GM23338 (cell line): ENCODE measurements at regions not wholly inside any gene's neighbourhood (a gene's known extent, or its start where the extent isn't known, plus 50 kb on each side); places are given as distances from the start of the nearest gene placed in this dataset.
A peak's percentile ranks its signal among the peaks of the same experiment; 100 is the strongest.

ENCODE experiments used
- ATAC-seq: fragments of 200-7000 bp; cut with Tn5 transposase; 3 replicates; pipeline ENCODE4 v1.9.1; 2020
- DNase-seq: peaks from one replicate; pipeline ENCODE4 v3.0.0-alpha.2; 2015; ENCODE audit warnings: low spot score
- H2AFZ ChIP-seq: fragments of 200-600 bp; sonication (generic); 2 replicates; pipeline ENCODE4 v1.8.0; 2016; ENCODE audit warnings: antibody characterized with exemption, mild to moderate bottlenecking, moderate library complexity
- H3F3A ChIP-seq: fragments of 200-600 bp; sonication (generic); replicated peaks from 2 replicates; pipeline ENCODE4 v1.8.0; 2017; ENCODE audit warnings: antibody characterized with exemption, mixed run types, low read depth
- H3K27ac ChIP-seq: fragments of 200-600 bp; sonication (generic); 2 replicates; pipeline ENCODE4 v1.6.1; 2016; ENCODE audit warnings: low read depth
- H3K27me3 ChIP-seq: fragments of 200-600 bp; sonication (generic); 2 replicates; pipeline ENCODE4 v1.8.0; 2016; ENCODE audit warnings: mild to moderate bottlenecking, mixed run types, moderate library complexity; ENCODE audit not compliant: insufficient read depth
- H3K36me3 ChIP-seq: fragments of 200-600 bp; sonication (generic); 2 replicates; pipeline ENCODE4 v1.8.0; 2016; ENCODE audit warnings: mild to moderate bottlenecking; ENCODE audit not compliant: insufficient read depth
- H3K4me1 ChIP-seq: fragments of 200-600 bp; sonication (generic); 2 replicates; pipeline ENCODE4 v1.8.0; 2016; ENCODE audit warnings: mild to moderate bottlenecking, moderate library complexity; ENCODE audit not compliant: insufficient read depth
- H3K4me2 ChIP-seq: fragments of 200-600 bp; sonication (generic); 2 replicates; pipeline ENCODE4 v1.7.1; 2017; ENCODE audit warnings: mixed run types
- H3K4me3 ChIP-seq: fragments of 200-600 bp; sonication (generic); 2 replicates; pipeline ENCODE4 v1.6.1; 2016; ENCODE audit warnings: mixed run types
- H3K79me2 ChIP-seq: fragments of 200-600 bp; sonication (generic); replicated peaks from 2 replicates; pipeline ENCODE4 v1.8.0; 2017; ENCODE audit warnings: mild to moderate bottlenecking; ENCODE audit not compliant: insufficient read depth
- H3K9me2 ChIP-seq: fragments of 200-600 bp; sonication (generic); 2 replicates; pipeline ENCODE4 v1.8.0; 2017; ENCODE audit not compliant: insufficient read depth
- H4K20me1 ChIP-seq: fragments of 200-600 bp; sonication (generic); replicated peaks from 2 replicates; pipeline ENCODE4 v1.8.0; 2017; ENCODE audit warnings: mild to moderate bottlenecking; ENCODE audit not compliant: insufficient read depth
- H3K27ac Mint-ChIP-seq: 2 replicates; pipeline ENCODE4 v1.8.0; 2020; ENCODE audit warnings: inconsistent platforms, mild to moderate bottlenecking, moderate library complexity, mixed read lengths
- H3K27me3 Mint-ChIP-seq: 3 replicates; pipeline ENCODE4 v1.8.0; 2022; ENCODE audit warnings: low read depth, mild to moderate bottlenecking, moderate library complexity, mixed read lengths, inconsistent platforms; ENCODE audit not compliant: insufficient read depth, poor library complexity
- H3K36me3 Mint-ChIP-seq: 3 replicates; pipeline ENCODE4 v1.8.0; 2021; ENCODE audit warnings: low read depth, mild to moderate bottlenecking, inconsistent platforms, moderate library complexity, mixed read lengths
- H3K4me1 Mint-ChIP-seq: 3 replicates; pipeline ENCODE4 v1.8.0; 2020; ENCODE audit warnings: mild to moderate bottlenecking, inconsistent platforms, mixed read lengths
- H3K4me3 Mint-ChIP-seq: 3 replicates; pipeline ENCODE4 v1.8.0; 2021; ENCODE audit warnings: moderate library complexity, mild to moderate bottlenecking, inconsistent platforms, mixed read lengths
- H3K9me3 Mint-ChIP-seq: 3 replicates; pipeline ENCODE4 v1.8.0; 2020; ENCODE audit warnings: moderate library complexity, mild to moderate bottlenecking, inconsistent platforms, mixed read lengths
- CREB1 ChIP-seq: fragments of 250-450 bp; sonication (Bioruptor Pico); IDR thresholded peaks from 2 replicates; pipeline ENCODE4 v1.5.0; 2020; ENCODE audit warnings: low read depth, mild to moderate bottlenecking, moderate library complexity
- CTCF ChIP-seq, 2 experiments: fragments of 200-600 bp in 1 of 2; sonication (generic) in 1 of 2; conservative IDR thresholded peaks; 2 replicates each; pipeline versions ENCODE4 v1.5.1 to v1.6.1; 2016 to 2017; ENCODE audit warnings: antibody characterized with exemption in 2 of 2, low read depth in 2 of 2, mild to moderate bottlenecking in 2 of 2, moderate library complexity in 1 of 2
- EZH2 ChIP-seq: fragments of 200-600 bp; sonication (generic); IDR thresholded peaks from one replicate; pipeline ENCODE4 v1.8.0; 2017; ENCODE audit warnings: antibody characterized with exemption, mild to moderate bottlenecking, low read depth; ENCODE audit not compliant: unreplicated experiment
- NANOG ChIP-seq: IDR thresholded peaks from 2 replicates; pipeline ENCODE4 v1.6.1; 2016; ENCODE audit warnings: antibody characterized with exemption, borderline replicate concordance
- POLR2AphosphoS5 ChIP-seq: IDR thresholded peaks from 2 replicates; pipeline ENCODE4 v1.6.1; 2016; ENCODE audit warnings: antibody characterized with exemption, low read depth
- ZNF114 ChIP-seq: fragments of 250-450 bp; sonication (Bioruptor Pico); IDR thresholded peaks from 2 replicates; pipeline ENCODE4 v1.5.0; 2020; ENCODE audit warnings: mild to moderate bottlenecking, moderate library complexity
- ZNF462 ChIP-seq: fragments of 250-450 bp; sonication (Bioruptor Pico); IDR thresholded peaks from 2 replicates; pipeline ENCODE4 v1.5.0; 2020; ENCODE audit warnings: mild to moderate bottlenecking, moderate library complexity

GRCh38 chr3:152026033-152026556 lies 152.7 kb downstream of the SUCNR1 start:
- H3K4me1 ChIP-seq, result peaks cover 15% of the 10 kb centered on the region; the same call in 1 of the 2 replicates
- peak overlapping the region; percentile 23 for H3K27ac ChIP-seq

GRCh38 chr3:152030320-152030719 lies 156.9 kb downstream of the SUCNR1 start:
- Mint-ChIP-seq H3K4me3 (no peak overlapping the region), H3K36me3 (peaks cover 24% of the 10 kb centered on the region; the same call in 2 of the 3 replicates), H3K27me3 (no peaks in the 10 kb centered on the region), H3K4me1 (peaks cover 10% of the 10 kb centered on the region), H3K9me3 (peaks cover 22% of the 10 kb centered on the region), H3K27ac (no peak overlapping the region)
- Histone ChIP-seq H3K36me3 (no peaks in the 10 kb centered on the region), H3K27me3 (no peaks in the 10 kb centered on the region), H3K79me2 (no peaks in the 10 kb centered on the region), H3K4me3 (no peak overlapping the region), H2AFZ (no peak overlapping the region), H3F3A (no peaks in the 10 kb centered on the region), H4K20me1 (no peaks in the 10 kb centered on the region), H3K4me1 (peaks cover 15% of the 10 kb centered on the region; the same call in 1 of the 2 replicates), H3K27ac (no peak overlapping the region), H3K9me2 (no peaks in the 10 kb centered on the region), H3K4me2 (no peak overlapping the region)
- no peak for ATAC-seq
- DNase-seq, result no peak
- TF ChIP-seq CTCF (conservative IDR thresholded peaks at IDR 0.05; ENCODE audit: low read depth in 2 of 2) (no peak), EZH2 (no peak), ZNF462 (CRISPR knock-in tag) (no peak), ZNF114 (no peak), CREB1 (CRISPR knock-in tag) (no peak)

More at GRCh38 chr3:152026033-152026556, 152.7 kb downstream of the SUCNR1 start:
- Histone ChIP-seq H3F3A (no peaks in the 10 kb centered on the region), H3K27me3 (no peaks in the 10 kb centered on the region), H3K36me3 (no peaks in the 10 kb centered on the region), H4K20me1 (no peaks in the 10 kb centered on the region), H3K4me2 (peak overlapping the region; percentile 39), H2AFZ (no peak overlapping the region), H3K9me2 (no peaks in the 10 kb centered on the region; the same call in 1 of the 2 replicates), H3K4me3 (0 out of 2 replicates have a peak overlapping the region, but pooled peaks have one; percentile 7), H3K79me2 (no peaks in the 10 kb centered on the region)
- peaks cover 10% of the 10 kb centered on the region for H3K4me1 Mint-ChIP-seq
- no peak for ATAC-seq
- H3K27me3 Mint-ChIP-seq, result no peaks in the 10 kb centered on the region
- peaks cover 8% of the 10 kb centered on the region; the same call in 2 of the 3 replicates for H3K36me3 Mint-ChIP-seq
- no peaks in the 10 kb centered on the region; the same call in 1 of the 3 replicates for H3K9me3 Mint-ChIP-seq
- TF ChIP-seq NANOG (peak; percentile 71), POLR2AphosphoS5 (no peak), CTCF (conservative IDR thresholded peaks at IDR 0.05; ENCODE audit: low read depth in 2 of 2) (0 out of 4 replicates have a peak, but pooled peaks of 1 of the 2 experiments have one; percentile 20)
- no peak for DNase-seq
- no peak overlapping the region; the same call in 2 of the 3 replicates for H3K4me3 Mint-ChIP-seq
- H3K27ac Mint-ChIP-seq, result peak overlapping the region; percentile 89; the same call in 1 of the 2 replicates
